ENCODE measurements at regions not wholly inside any gene's neighbourhood (a gene's known extent, or its start where the extent isn't known, plus 50 kb on each side); places are given as distances from the start of the nearest gene placed in this dataset.

DNA sequence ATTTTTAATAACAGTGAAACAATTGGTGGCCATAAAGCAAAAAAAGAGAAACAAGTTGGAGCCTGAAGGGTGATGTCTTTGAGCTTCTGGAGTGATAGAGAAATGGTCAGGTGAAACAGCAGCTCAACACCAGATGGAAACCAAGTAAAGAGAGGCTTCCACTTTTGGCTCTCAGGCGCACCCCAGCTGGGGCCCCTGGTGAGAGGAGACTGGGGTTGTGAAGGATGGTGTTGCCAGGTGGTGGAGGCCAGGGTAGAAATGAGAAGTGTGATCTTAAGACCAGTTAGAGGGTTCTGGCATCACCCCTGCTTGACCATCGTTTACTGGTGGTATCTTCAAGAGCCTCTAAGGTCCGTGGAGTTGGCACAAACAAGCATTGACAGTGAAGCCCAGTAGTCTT lies 126.0 kb upstream of the AKIRIN2 start:
- TF ChIP-seq, protein P1, sequence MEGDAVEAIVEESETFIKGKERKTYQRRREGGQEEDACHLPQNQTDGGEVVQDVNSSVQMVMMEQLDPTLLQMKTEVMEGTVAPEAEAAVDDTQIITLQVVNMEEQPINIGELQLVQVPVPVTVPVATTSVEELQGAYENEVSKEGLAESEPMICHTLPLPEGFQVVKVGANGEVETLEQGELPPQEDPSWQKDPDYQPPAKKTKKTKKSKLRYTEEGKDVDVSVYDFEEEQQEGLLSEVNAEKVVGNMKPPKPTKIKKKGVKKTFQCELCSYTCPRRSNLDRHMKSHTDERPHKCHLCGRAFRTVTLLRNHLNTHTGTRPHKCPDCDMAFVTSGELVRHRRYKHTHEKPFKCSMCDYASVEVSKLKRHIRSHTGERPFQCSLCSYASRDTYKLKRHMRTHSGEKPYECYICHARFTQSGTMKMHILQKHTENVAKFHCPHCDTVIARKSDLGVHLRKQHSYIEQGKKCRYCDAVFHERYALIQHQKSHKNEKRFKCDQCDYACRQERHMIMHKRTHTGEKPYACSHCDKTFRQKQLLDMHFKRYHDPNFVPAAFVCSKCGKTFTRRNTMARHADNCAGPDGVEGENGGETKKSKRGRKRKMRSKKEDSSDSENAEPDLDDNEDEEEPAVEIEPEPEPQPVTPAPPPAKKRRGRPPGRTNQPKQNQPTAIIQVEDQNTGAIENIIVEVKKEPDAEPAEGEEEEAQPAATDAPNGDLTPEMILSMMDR (IDR thresholded peaks at IDR 0.05): no peak
- TF ChIP-seq POLR2AphosphoS5 (IDR thresholded peaks at IDR 0.05; ENCODE audit: insufficient read depth in 1 of 2, low read depth in 1 of 2): no peak
- TF ChIP-seq POLR2A (IDR thresholded peaks at IDR 0.05): no peak
